ENCODE measurements at regions not wholly inside any gene's neighbourhood (a gene's known extent, or its start where the extent isn't known, plus 50 kb on each side); places are given as distances from the start of the nearest gene placed in this dataset.

- no peak for TF ChIP-seq EZH2phosphoT487 (IDR thresholded peaks at IDR 0.05; ENCODE audit: low read depth)
- TF ChIP-seq CTCF (IDR thresholded peaks at IDR 0.05; ENCODE audit: low read depth, low read length) = no peak
Measured at GRCh38 chr13:91272235-91272777, 75.2 kb upstream of the MIR17HG start.

Measured in OCI-LY3 (cell line).